NCI-H187 (cell line): ENCODE measurements at regions not wholly inside any gene's neighbourhood (a gene's known extent, or its start where the extent isn't known, plus 50 kb on each side); places are given as distances from the start of the nearest gene placed in this dataset.

Source experiments
- DNase-seq, 2 experiments: peaks; one replicate each; lab custom pipeline; 2025; lab: John Stamatoyannopoulos, UW

DNA sequence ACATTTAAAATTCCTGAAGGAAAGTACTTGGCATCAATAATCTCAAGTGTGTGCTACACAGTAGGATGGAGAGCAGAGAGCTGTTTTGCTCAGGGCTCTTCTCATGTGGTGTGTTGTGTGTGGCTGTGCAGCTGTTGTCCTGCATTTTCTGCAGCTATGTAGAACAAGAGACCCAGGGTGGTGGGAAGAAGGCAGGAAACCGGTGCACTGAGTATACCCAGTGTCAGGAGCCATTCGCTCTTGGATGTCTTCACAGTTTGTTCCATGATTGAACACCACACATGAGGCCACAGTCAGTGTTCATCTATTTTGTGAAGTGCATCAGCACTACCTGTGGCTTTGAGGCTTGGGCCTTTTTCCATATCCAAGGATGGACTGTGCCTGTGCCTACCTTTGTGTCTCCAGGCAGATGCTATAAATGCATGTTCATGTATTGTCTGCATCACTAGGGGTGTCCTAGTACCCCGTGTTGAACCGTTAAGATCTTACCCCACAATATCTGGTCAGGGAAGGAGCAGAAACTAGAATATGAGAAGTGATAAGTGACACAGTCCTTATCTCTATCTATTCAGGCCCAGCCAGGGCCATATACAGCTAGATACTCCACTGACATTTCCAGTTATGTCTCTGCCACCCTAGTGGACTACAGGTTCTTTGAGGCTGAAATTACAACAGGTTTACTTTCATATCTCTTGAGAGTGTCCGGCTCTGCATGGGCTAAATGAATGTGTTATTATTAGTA is 194.3 kb downstream of the NR2F2 start:
- no peak for DNase-seq

DNA sequence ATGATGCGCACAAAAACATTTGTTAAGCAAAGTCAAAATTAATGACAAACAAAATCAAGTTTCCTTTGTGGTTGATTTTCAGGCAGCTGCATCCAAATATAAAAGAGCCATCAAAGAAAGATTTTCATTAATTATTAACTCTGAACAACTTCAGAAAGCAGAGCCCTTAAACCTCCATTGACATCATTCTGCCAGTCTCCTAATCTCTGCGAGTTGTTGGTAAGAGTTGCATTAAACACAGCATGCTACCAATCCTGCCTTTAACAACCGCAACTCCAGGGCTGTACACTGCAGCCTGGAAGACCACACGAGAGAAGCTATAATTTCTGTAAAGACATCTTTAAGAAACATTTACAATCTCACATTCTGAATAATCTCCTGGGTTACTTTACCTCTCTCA is 204.6 kb downstream of the NR2F2 start:
- DNase-seq, result no peak

DNA sequence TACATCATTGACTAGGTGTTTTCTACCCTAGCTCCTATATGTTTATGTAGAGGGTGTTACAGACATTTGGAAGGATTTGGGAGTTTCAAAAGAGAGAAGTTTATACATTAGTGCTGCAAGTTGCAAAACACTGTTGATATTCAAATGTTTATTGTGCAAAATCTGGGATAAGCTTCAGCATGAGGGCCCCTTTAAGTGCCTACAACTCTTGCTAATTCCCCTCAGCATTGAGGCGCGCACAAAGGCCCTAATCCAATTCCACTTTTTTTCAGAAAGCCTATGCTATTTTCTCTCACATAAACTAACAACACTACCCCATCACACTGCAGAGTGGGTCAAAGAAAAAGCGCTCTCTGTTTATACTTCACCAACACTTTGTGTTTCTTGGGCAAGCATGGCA is 208.0 kb downstream of the NR2F2 start:
- no peak for DNase-seq

DNA sequence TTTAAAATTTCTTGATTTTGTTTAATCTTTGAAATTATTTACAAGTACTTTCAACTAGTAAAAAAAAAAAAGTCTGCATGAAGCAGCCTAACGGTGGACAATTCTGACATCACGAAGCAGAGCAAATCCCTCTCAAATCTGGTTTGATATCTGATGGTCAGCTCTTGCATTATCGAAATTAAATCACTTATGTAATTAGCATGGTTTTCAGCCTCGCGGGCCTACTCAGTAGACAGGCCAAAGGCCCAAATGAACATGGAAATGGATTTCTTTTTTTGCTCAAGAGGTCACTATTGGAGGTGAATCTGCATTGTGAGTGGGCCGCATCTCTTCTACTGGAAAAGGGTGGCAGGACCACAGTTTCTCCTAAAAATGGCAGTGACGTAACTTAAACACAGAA is 209.8 kb downstream of the NR2F2 start:
- DNase-seq, result no peak

GRCh38 chr15:96542130-96542770 is 211.8 kb downstream of the NR2F2 start:
- DNase-seq, result no peak

DNA sequence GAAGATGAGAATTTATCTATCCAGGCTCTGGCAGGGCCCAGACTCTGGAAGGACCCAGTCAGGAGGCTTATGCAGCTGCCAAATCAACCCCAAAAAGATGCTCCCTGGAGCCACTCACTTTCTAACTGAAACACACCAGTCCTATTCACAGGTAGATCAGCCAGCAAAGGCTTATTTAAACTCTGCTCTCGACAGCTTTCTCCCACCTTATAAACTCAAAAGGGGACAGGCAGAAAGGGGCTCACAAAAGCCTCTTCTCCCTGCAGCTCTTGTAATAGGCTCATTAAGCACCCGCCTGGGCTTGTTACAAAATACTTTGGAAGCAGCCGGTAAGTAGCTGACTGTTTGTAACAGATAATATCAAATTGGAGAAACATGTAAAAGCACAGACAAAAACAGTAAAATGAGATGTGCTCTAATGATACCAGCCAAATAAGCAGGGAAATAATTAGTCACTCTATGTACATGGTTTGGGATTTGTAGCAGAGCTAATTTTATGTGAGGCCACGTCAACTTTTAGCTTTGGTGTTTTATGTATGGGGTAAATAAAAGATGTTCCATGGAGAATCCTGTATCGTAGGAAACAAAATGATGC is 213.8 kb downstream of the NR2F2 start:
- DNase-seq, result no peak

GRCh38 chr15:96549136-96549535 is 218.6 kb downstream of the NR2F2 start:
- DNase-seq, result no peak

- no peak for DNase-seq
Measured at GRCh38 chr15:96551196-96551595, 220.7 kb downstream of the NR2F2 start.

- no peak for DNase-seq
Measured at GRCh38 chr15:96551722-96552121, 221.2 kb downstream of the NR2F2 start.

DNA sequence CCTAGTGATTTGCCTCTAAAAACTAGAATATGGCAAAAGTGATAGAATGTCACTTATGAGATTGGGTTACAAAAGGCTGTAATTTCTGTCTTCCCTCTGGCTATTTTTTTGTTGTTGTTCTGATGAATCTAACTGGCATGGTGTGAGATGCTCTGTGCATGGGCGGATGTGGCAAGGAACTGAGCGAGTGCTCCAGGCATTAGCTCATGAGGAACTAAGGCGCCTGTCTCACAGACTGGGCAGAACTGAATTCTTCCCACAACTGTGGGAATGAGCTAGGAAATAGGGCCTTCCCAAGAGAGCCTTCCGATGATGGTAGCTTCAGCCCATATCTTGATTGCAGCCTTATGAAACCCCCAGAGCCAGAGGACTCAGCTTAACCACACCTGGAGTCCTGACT is 222.5 kb downstream of the NR2F2 start:
- DNase-seq, result no peak

GRCh38 chr15:96553451-96553850 is 223.0 kb downstream of the NR2F2 start:
- DNase-seq, result no peak

- DNase-seq, result no peak
Measured at GRCh38 chr15:96553931-96554330, 223.4 kb downstream of the NR2F2 start.

DNA sequence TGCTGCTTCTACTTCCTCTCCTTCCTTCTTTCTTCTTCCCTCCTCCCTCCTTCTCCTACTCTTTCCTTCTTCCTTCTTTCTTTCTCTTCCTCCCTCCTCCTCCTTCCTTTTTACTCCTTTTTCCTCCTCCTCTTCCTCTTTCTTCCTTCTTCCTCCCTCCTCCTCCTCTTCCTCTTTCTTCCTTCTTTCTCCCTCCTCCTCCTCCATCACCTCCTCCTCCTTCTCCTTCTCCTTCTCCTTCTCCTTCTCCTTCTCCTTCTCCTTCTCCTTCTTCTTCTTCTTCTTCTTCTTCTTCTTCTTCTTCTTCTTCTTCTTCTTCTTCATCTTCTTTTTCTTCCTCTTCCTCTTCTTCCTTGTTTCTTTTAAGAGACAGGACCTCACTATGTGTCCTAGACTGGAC is 224.0 kb downstream of the NR2F2 start:
- no peak for DNase-seq

GRCh38 chr15:96559087-96559486 is 228.6 kb downstream of the NR2F2 start:
- no peak for DNase-seq

DNA sequence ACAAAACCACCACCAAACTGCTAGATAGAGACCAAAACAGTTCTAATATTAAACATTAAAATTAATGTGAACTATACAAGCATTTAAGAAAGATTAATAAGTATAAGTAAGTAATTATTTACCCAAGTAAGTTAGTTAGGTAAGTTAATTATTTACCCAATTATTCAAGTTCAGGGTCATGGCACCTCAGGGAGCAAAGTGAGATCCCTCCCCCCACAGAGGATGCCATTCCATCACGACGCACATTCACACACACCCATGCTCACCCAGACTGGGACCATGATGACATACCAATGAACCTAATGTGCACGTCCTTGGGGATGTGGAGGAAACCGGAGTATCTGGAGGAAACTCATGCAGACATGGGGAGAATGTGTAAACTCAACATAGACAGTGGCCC is 229.1 kb downstream of the NR2F2 start:
- DNase-seq, result no peak

- DNase-seq, result no peak
Measured at GRCh38 chr15:96560246-96560895, 229.9 kb downstream of the NR2F2 start.

DNA sequence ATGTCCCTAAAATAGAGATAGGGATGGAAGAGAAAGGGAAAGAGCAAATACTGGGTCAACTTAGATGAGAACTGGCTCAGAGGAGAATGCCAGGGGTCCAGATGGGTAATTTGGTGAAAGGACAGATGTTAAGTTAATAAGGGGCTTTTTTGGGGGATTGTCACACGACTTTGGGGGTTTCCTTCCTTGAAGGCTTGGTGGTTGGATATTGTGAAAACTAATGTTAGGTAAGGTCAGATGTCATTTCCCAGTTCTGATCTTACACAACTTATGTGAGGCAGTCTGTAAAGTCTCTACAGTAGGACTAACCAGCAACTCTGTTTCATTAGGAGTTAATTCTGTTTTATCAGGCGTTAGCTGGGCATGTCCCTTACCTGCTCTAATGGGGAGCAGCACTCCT is 231.1 kb downstream of the NR2F2 start:
- DNase-seq, result no peak

DNA sequence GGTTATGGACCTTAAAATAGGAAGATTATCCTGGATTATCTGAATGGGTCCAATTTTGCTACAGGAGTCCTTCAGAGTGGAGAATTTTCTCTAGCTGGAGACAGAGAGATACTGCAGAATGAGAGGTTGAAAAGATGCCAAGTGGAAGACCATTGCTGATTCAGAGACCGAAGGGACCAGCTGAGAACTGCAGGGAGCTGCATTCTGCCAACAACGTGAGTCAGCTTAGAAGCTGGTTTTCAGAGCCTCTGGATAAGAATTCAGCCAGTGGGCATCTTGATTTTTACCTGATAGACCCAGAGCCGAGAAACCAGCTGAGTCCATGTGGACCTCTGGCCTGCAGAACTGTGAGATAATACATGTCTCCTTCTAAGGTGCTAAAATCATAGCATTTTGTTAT is 234.0 kb downstream of the NR2F2 start:
- no peak for DNase-seq

DNA sequence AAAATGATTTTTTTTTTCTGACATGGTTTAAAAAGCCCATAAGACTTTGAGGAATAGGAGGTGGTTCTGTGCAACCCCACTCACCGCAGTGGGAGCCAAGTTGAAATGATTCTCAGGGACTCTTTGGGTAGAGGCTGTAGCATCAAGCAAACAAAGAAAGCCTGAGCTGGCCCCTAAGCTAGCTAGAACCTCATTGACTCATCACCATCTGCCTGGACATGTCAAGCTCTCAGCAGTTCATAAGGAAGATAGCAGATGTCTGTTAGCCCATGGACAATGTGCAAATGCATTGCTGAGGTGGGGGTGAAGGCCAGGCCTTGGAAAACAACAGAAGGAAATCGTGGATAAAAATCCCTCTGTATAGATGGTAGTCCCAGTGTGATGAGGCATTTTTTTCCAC is 234.8 kb downstream of the NR2F2 start:
- no peak for DNase-seq

DNA sequence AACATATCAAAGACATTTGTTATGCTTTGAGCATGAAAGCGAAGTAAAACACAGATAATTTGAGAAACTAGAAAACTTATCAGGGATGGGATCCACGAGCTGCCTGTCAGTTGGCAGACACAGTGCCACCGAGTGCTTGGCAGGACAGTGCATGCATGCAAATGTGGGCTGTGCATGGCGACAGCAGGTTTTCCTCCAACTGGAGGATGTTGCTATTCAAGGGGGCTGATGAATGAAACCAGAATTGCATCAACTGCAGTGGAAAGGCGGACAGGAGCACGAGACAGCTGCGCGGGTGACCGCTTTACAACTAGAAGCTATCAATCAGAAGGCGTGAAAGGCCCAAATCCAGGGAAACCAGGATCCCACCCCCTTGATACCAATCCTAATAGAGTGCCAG is 244.3 kb downstream of the NR2F2 start:
- DNase-seq, result no peak

DNA sequence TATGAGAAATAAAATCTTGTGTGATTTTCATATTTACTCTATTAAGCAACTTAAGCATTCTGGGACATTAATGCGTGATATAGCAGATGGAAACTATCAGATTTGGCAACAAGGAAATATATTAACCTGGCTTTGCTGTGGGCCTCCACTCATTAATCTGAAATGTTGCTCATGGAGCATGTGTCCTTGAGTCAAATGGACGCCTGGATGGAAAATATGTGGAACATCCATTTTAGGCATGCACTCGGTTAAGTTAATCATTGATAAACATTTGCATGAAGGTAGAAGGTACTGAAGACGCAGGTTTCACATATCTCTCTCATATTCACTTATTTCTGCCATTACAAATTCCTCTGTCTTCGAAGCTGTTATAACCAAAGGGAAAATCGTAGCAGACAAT is 246.1 kb downstream of the NR2F2 start:
- DNase-seq, result no peak

- DNase-seq, result no peak
Measured at GRCh38 chr15:96578393-96578792, 247.9 kb downstream of the NR2F2 start.

DNA sequence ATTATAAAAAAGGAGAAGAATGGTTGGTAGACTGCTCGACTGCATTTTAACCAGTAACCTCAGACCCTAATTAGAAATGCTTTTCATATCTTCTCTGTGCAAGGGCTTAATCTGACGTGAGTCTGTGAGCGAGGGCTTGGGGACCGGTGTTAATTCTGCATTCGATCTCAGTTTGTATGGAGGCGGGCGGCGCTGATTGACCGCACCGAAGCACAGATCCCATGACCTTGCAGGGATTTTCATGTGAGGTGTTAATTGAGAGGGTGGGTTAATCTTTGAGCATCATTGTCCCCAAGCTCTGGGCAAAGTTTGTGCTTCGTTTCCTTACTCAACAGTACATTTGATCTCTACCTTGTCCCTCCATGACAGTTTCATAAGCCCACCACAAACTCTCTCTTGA is 250.9 kb downstream of the NR2F2 start:
- DNase-seq, result no peak
